ENCODE measurements at regions not wholly inside any gene's neighbourhood (a gene's known extent, or its start where the extent isn't known, plus 50 kb on each side); places are given as distances from the start of the nearest gene placed in this dataset.
A peak's percentile ranks its signal among the peaks of the same experiment; 100 is the strongest.

DNA sequence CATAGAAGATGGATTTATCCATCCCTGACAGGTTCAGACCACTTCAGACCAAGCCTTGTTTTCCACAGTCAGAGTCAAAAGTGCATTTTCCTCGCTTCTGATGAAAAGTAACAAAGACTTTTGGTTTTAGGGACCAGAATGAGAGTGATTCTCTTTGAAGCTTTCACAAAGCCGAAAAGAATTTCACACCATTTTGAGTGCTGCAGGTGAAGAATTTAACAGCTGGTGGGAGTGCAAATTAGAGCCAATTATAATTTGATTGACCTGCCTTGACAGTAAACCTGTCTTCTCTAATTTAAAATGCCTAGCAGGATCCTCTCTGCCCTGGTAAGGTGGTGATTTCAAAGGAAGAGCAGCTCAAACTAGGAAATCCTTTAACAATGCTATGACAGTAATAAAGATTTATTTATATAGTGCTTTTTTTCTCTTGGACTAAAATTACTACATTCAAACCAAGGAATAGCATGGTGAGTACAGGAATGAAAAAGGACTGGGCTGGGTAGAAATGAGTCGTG lies 241.6 kb downstream of the HRH4 start:
- TF ChIP-seq GATA2 (IDR thresholded peaks at IDR 0.05; ENCODE audit: low read depth, low read length) (no peak), GATA3 (IDR thresholded peaks at IDR 0.05; ENCODE audit: low read depth, low read length) (no peak)

DNA sequence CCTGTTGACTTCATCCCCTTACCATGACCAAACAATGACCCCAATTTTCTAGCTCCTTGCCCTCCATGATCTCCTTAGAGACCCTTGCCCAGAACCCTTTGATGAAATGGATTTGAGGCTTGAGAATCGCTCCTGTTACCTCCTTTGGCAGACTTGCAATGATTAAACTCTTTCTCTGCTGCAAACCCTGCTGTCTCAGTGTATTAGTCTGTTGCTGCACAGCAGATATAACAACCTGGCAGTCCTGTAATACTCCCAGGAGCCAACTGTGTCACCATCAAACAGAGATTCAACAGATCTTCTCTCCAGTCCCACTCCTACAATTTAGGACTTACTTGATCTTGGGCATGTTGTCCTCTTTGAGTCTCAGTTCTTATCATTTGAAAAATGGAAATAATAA lies 242.9 kb downstream of the HRH4 start:
- TF ChIP-seq GATA3 (IDR thresholded peaks at IDR 0.05; ENCODE audit: low read depth, low read length) (no peak), GATA2 (IDR thresholded peaks at IDR 0.05; ENCODE audit: low read depth, low read length) (no peak)

DNA sequence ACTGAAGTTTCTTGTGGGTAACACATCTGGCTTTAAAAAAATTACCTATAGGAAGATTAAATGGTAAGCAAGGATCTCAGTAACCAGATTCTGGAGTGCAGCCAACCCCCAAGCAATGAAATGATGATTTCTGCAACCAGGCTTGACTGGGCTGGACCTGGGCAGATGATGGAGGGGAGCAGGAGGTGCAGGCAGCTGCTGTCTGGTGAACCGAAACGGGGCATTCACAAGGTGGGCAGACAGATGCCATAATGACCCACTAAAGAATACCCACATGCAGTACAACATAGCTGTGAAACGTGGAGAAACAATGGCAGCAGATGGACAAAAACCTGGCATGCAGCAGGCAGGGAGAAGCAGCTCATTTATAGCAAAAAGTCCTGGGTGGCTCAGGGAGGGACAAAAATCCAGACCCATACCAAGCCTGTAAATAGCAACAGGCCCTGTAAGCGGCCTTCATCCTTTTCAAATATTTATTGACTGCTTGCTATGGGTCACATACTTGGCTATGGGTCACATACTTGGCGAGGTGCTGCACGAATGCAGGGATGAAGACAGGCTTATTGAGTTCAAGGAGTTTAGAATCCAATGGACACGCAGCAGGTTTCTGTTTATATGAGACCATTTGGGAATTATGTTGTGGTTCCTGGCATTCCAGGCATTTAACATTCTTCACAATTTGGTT lies 244.7 kb downstream of the HRH4 start:
- TF ChIP-seq GATA2 (IDR thresholded peaks at IDR 0.05; ENCODE audit: low read depth, low read length), result no peak
- no peak for TF ChIP-seq GATA3 (IDR thresholded peaks at IDR 0.05; ENCODE audit: low read depth, low read length)

DNA sequence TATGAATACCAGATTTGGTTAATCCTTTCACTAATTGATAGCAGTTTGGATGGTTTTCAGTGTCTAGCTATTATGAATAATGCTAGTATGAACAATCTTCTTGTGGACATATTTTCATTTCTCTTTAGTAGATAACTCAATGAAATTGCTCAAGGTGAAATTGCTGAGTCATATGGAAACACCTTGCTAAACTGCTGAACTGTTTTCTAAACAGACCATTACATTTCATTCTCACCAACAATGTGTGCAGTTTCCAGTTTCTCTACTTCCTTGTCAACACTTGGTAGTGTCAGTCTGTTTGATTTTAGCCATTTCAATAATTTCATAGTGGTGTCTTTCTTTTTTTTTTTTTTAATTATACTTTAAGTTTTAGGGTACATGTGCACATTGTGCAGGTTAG lies 250.0 kb downstream of the HRH4 start:
- TF ChIP-seq GATA3 (IDR thresholded peaks at IDR 0.05; ENCODE audit: low read depth, low read length), result no peak
- TF ChIP-seq GATA2 (IDR thresholded peaks at IDR 0.05; ENCODE audit: low read depth, low read length), result no peak

DNA sequence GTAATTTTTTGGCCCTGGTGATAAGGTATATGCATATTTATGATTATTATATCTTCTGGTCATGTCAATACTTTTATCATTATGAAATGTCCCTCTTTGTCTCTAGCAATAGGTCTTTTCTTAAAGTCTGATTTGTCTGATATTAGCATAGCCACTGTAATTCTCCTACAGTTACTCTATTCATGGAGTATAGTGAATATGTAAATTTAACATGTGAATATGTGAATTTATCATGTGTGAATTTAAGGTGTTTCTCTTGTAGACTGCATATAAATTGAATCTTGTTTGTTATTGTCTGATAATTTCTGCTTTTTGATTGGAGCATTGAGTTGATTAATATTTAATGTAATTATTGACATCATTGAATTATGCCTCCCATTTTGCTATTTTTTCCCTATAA lies 259.4 kb downstream of the HRH4 start:
- no peak for TF ChIP-seq GATA3 (IDR thresholded peaks at IDR 0.05; ENCODE audit: low read depth, low read length)
- TF ChIP-seq GATA2 (IDR thresholded peaks at IDR 0.05; ENCODE audit: low read depth, low read length), result no peak

DNA sequence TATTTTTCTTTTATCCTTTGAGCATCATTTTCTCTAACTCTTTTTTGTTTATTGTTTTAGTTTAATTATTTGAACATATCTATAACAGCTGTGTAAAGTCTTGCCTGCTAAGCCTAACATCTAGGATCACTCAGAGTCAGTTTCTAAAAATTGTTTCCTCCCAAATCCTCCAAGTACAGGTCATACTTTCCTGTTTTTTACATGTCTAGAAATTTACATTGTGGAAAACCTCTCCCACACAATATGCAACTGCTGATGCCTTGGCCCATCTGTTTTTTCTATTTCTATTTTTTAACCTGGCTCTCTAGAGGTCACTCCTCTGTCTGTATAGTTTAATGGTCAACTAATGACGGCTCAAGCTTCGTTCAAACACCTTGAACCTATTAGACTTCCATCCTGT lies 261.0 kb downstream of the HRH4 start:
- no peak for TF ChIP-seq GATA3 (IDR thresholded peaks at IDR 0.05; ENCODE audit: low read depth, low read length)
- TF ChIP-seq GATA2 (IDR thresholded peaks at IDR 0.05; ENCODE audit: low read depth, low read length), result no peak

DNA sequence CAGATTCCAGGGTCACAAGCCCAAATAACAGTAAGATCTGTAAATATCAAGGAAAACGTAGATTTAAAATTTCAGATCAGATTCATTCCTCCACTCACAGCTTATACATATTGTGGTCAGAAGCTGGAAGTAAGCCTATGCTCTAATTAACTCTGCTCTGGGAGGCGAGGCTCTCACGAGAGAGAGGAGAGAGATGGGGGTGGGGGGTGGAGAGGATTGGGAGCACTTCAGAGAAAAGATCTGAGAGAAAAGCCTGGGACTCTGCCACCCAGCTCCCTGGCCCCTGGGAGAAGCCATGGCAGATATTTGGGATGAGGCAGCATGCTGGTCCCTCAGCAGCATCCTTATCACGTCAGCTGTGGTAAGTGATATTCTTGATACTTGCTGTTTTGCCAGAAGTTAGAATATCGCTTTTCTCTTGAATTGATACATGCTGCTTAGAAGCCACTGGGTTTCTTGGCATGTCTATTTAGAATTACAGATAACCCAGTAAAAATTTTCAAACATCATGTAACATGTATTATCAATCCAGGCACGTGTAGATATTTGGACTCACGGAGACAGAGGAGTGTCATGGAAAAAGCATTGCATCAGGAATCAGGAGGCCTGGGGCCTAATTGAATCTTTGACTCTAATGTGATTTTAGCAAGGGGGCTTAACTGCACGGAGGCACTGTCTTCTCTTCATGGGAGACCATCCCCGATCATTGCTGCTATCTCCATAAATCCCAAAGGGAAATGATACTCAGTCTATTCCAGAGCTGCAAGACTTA lies 265.4 kb downstream of the HRH4 start:
- no peak for TF ChIP-seq GATA3 (IDR thresholded peaks at IDR 0.05; ENCODE audit: low read depth, low read length)
- 0 out of 2 replicates have a peak, but pooled peaks have one; percentile 23 for TF ChIP-seq GATA2 (IDR thresholded peaks at IDR 0.05; ENCODE audit: low read depth, low read length)

DNA sequence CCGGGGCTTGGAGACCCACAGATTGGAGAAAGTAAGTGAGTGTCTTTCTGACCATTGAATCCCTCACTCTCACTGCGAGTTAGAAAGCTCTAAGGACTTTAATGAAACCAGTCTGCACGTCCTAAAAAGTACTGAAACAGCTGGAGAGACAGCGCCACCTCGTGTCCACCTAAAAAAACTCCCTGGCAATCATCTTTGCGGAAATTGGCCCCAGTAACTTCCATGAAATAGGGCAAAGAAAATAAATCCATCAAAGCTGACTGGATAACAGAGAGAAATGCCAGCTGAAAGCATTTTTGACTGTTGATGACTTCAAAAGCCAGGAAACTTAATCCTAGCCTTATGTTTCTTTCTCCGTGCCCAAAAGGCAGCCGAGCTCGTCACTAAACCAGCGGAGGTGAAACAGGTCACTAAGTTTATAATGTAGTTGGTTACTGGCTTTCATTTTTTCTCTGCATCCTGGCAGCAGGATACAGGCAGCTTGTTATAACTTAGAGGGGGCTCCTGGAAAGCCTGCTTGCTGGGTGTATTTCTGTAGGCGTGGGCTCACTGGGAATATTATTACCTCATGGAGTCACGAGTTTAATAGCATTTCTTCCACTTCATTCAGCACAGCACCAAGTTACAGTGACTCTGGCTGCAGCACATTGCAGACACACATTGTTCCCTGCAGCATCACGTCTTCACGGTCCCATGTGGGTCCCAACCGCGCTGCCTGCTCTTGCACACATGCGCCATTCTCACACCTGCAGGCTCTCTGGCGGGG lies 266.5 kb downstream of the HRH4 start:
- TF ChIP-seq GATA3 (IDR thresholded peaks at IDR 0.05; ENCODE audit: low read depth, low read length) (no peak), GATA2 (IDR thresholded peaks at IDR 0.05; ENCODE audit: low read depth, low read length) (no peak)

DNA sequence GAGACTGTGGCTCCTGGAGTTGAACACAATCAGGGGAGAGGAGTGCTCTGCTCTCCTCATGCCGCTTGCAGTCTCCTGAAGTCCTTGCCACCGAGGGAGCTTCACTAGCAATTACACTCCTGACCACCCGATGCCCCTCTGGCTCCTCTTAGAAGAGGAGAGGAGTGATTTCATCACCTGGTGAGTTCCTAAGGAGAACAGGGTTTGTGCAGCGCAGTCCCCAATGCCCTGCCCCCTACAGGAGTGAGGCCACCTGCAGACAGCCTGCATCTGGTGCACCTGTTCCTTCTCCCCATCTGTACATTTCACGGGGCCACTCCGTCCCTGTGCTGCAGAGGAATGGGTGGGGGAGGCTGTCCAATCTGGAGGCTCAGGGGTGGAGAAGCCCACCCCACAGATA lies 267.2 kb downstream of the HRH4 start:
- no peak for TF ChIP-seq GATA2 (IDR thresholded peaks at IDR 0.05; ENCODE audit: low read depth, low read length)
- TF ChIP-seq GATA3 (IDR thresholded peaks at IDR 0.05; ENCODE audit: low read depth, low read length), result no peak

DNA sequence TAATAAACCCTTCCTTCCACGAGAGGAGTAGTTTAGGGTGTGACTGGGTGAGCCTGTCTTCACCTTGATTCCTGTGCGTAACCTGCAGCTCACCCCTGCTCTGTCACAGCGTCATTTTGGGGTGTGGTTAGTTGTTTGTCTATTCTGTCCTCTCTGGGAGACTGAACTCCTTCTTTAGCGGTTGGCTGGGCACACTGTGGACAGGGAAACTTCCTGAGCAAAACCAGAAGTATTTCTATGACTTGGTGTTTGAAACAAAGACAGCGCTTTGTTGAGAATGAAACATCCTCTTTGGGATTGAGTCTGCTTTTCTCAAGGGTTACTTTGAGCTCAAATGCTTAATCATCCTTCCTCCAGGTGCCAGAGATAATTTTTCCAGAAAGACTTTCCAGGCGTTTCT lies 270.7 kb downstream of the HRH4 start:
- TF ChIP-seq GATA3 (IDR thresholded peaks at IDR 0.05; ENCODE audit: low read depth, low read length), result no peak
- no peak for TF ChIP-seq GATA2 (IDR thresholded peaks at IDR 0.05; ENCODE audit: low read depth, low read length)

DNA sequence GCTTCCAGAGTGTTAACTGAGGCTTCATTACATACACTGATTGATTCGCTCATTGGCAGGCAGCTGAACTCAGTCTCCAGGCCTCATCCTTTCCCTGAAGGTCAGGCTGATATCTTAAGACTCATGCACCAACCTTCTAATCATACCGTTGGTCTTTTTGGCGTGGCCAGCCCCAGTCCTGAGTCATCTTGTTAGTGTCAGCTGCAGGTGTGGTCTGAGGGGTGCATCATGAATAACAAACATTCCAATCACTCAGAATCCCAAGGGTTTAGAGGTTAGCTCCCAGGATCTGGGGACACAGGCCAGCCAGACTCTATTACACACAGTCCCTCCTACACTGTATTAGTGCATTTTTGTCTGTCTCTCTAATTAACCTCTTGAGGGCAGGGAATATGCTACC lies 271.5 kb downstream of the HRH4 start:
- TF ChIP-seq GATA2 (IDR thresholded peaks at IDR 0.05; ENCODE audit: low read depth, low read length), result no peak
- no peak for TF ChIP-seq GATA3 (IDR thresholded peaks at IDR 0.05; ENCODE audit: low read depth, low read length)

DNA sequence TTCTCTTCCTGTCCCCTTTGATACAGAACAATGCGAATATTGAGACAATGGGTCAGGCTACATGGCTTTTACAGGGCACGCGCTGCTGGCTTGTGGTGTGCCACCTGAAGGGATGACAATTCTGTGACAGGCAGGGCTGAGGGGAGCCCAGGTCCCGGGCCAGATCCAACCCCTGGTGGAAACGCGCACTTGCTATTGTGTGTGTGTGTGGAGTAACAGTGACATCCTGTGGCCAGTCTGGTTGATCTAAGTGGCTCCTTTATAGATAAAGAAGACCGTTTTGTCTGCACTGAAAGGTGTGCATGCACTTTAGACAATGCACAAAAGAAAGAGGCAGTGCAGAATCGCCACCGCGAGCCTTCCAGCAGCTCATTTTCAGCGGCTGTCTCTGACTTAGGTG lies 273.6 kb downstream of the HRH4 start:
- TF ChIP-seq GATA3 (IDR thresholded peaks at IDR 0.05; ENCODE audit: low read depth, low read length) (no peak), GATA2 (IDR thresholded peaks at IDR 0.05; ENCODE audit: low read depth, low read length) (no peak)

DNA sequence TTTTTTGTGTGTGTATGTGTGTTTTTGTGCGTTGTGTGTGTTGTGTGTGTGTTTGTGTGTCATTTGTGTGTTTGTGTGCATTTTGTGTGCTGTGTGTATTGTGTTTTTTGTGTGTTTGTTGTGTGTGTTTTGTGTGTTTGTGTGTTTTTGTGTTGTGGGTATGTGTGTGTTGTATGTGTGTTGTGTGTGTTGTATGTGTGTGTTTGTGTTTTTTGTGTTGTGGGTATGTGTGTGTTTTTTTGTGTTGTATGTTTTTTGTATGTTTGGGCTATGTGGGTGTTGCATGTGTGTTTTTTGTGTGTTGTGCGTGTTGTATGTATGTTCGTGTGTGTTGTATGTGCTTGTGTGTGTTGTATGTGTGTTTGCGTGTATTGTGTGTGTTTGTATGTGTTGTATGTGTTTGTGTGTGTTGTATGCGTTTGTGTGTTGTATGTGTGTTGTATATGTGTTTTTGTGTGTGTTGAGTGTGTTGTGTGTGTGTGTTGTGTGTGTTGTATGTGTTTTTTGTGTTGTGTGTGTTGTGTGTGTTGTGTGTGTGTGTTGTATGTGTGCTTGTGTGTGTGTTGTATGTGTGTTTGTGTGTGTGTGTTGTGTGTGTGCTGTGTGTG lies 275.3 kb downstream of the HRH4 start:
- TF ChIP-seq GATA3 (IDR thresholded peaks at IDR 0.05; ENCODE audit: low read depth, low read length) (no peak), GATA2 (IDR thresholded peaks at IDR 0.05; ENCODE audit: low read depth, low read length) (no peak)
